Lung (tissue), 11 donors: ENCODE measurements at regions not wholly inside any gene's neighbourhood (a gene's known extent, or its start where the extent isn't known, plus 50 kb on each side); places are given as distances from the start of the nearest gene placed in this dataset.

ENCODE experiments used
- ATAC-seq: fragments of 200-7000 bp; cut with Tn5 transposase; one replicate; pipeline ENCODE4 v1.9.1; 2020; ENCODE audit warnings: moderate number of reproducible peaks; ENCODE audit not compliant: insufficient read depth, low FRiP score
- DNase-seq, 3 donors: peaks; one replicate each; pipeline ENCODE4 v3.0.0-alpha.2; 2013 to 2017
- H3K27ac ChIP-seq, 2 donors: one replicate each; pipeline ENCODE4 v1.5.1; 2013; ENCODE audit warnings: mild to moderate bottlenecking in 2 of 2, moderate library complexity in 2 of 2, control low read depth in 1 of 2, inconsistent platforms in 1 of 2, low read depth in 1 of 2, low read length in 1 of 2
- H3K27me3 ChIP-seq, 3 donors: one replicate each; pipeline ENCODE4 v1.5.1; 2013; ENCODE audit warnings: low read length in 2 of 3; ENCODE audit not compliant: control insufficient read depth in 3 of 3, insufficient read depth in 3 of 3
- H3K36me3 ChIP-seq, 4 donors: one replicate each; pipeline ENCODE4 v1.5.1; 2013; ENCODE audit warnings: low read length in 4 of 4, mild to moderate bottlenecking in 1 of 4, moderate library complexity in 1 of 4; ENCODE audit not compliant: control insufficient read depth in 4 of 4, insufficient read depth in 4 of 4
- H3K4me1 ChIP-seq, 5 donors: one replicate each; pipeline ENCODE4 v1.5.1; 2013; ENCODE audit warnings: low read length in 5 of 5, mild to moderate bottlenecking in 2 of 5, moderate library complexity in 1 of 5; ENCODE audit not compliant: control insufficient read depth in 5 of 5, insufficient read depth in 5 of 5
- H3K4me3 ChIP-seq: one replicate; pipeline ENCODE4 v1.5.1; 2013; ENCODE audit warnings: mild to moderate bottlenecking, control low read depth, moderate library complexity
- H3K9ac ChIP-seq, 2 donors: one replicate each; pipeline ENCODE4 v1.5.1; 2013; ENCODE audit warnings: low read length in 2 of 2, control low read depth in 1 of 2; ENCODE audit not compliant: insufficient read depth in 1 of 2
- H3K9me3 ChIP-seq, 4 donors: one replicate each; pipeline ENCODE4 v1.5.1; 2013; ENCODE audit warnings: low read length in 3 of 4, mild to moderate bottlenecking in 1 of 4, moderate library complexity in 1 of 4; ENCODE audit not compliant: control insufficient read depth in 4 of 4, insufficient read depth in 3 of 4
- CTCF ChIP-seq: IDR thresholded peaks from 2 replicates; pipeline ENCODE4 v1.5.1; 2012; ENCODE audit warnings: mild to moderate bottlenecking; ENCODE audit errors: control extremely low read depth, extremely low read depth
- WGBS, 2 donors: extraction: QIAGEN DNeasy Blood & Tissue Kit; methylation state at CpG; one replicate each; pipeline ENCODE4 v1.1.7; 2013; 5-methylcytosine and 5-hydroxymethylcytosine counted together
- donor health status: control.
- donor health status: control.
- donor health status: Bipolar disorder and iron deficiency.
- donor health status: healthy.
- donor health status: DM: yes; HTN: yes; CAD: no.

GRCh38 chr6:47917202-47917601 is 135.4 kb downstream of the OPN5 start:
- Histone ChIP-seq H3K36me3 (no peaks in the 10 kb centered on the region), H3K9me3 (no peaks in the 10 kb centered on the region), H3K27me3 (no peaks in the 10 kb centered on the region), H3K4me3 (no peak overlapping the region), H3K27ac (no peak overlapping the region), H3K9ac (no peak overlapping the region), H3K4me1 (peaks cover 0 to 19% (median 0%) of the 10 kb centered on the region in 5 donors)
- TF ChIP-seq CTCF: no peak
- WGBS, 2 donors: 85 to 89% methylated on average over 3 of the region's 3 CpGs
- DNase-seq (no peak), ATAC-seq (no peak)

- no peak for DNase-seq
- Histone ChIP-seq H3K36me3 (no peaks in the 10 kb centered on the region), H3K9ac (no peak overlapping the region), H3K27me3 (no peaks in the 10 kb centered on the region), H3K4me3 (no peak overlapping the region), H3K27ac (no peak overlapping the region), H3K9me3 (no peaks in the 10 kb centered on the region), H3K4me1 (peaks cover 0 to 19% (median 0%) of the 10 kb centered on the region in 5 donors)
- no peak for TF ChIP-seq CTCF
- 93 to 94% methylated on average over 1 of the region's 1 CpG for WGBS, 2 donors
- ATAC-seq: no peak
Observed at GRCh38 chr6:47915017-47915416, 133.2 kb downstream of the OPN5 start.

- H3K9me3 ChIP-seq: no peaks in the 10 kb centered on the region
- no peak for ATAC-seq
- no peaks in the 10 kb centered on the region for H3K27me3 ChIP-seq
- 92 to 93% methylated on average over 4 of the region's 4 CpGs for WGBS, 2 donors
- no peak for DNase-seq
- H3K36me3 ChIP-seq: no peaks in the 10 kb centered on the region
- no peak overlapping the region for H3K9ac ChIP-seq
- H3K4me3 ChIP-seq: no peak overlapping the region
- H3K27ac ChIP-seq: no peak overlapping the region
- no peak for TF ChIP-seq CTCF
- no peaks in the 10 kb centered on the region for H3K4me1 ChIP-seq
Observed at GRCh38 chr6:47908271-47908670, 126.4 kb downstream of the OPN5 start.

- 76 to 77% methylated on average over 2 of the region's 2 CpGs for WGBS, 2 donors
- no peak for TF ChIP-seq CTCF
Observed at GRCh38 chr6:47905717-47906116, 123.9 kb downstream of the OPN5 start.

More at GRCh38 chr6:47905717-47906116, 123.9 kb downstream of the OPN5 start:
- H3K9me3 ChIP-seq: no peaks in the 10 kb centered on the region
- H3K4me3 ChIP-seq: no peak overlapping the region
- no peak overlapping the region for H3K9ac ChIP-seq
- no peaks in the 10 kb centered on the region for H3K36me3 ChIP-seq
- ATAC-seq (no peak), DNase-seq (no peak)
- H3K27ac ChIP-seq: no peak overlapping the region
- H3K27me3 ChIP-seq: no peaks in the 10 kb centered on the region
- H3K4me1 ChIP-seq: no peaks in the 10 kb centered on the region
